Fibroblast of the aortic adventitia (primary cell): ENCODE measurements at regions not wholly inside any gene's neighbourhood (a gene's known extent, or its start where the extent isn't known, plus 50 kb on each side); places are given as distances from the start of the nearest gene placed in this dataset.

ENCODE experiments used
- DNase-seq: peaks from one replicate; pipeline ENCODE4 v3.0.0-alpha.2; 2010; ENCODE audit warnings: low read depth
- H3K4me3 ChIP-seq: 2 replicates; pipeline ENCODE4 v1.5.1; 2011; ENCODE audit warnings: low read depth, mild to moderate bottlenecking, control low read depth, low read length, moderate library complexity
- CTCF ChIP-seq: IDR thresholded peaks from 2 replicates; pipeline ENCODE4 v1.5.1; 2011; ENCODE audit warnings: mild to moderate bottlenecking, low read length, control low read depth, inconsistent platforms; ENCODE audit not compliant: insufficient read depth

- no peak overlapping the region for H3K4me3 ChIP-seq
- TF ChIP-seq CTCF = no peak
- DNase-seq = no peak
These were observed 72.8 kb upstream of the CTDP1 start for GRCh38 chr18:79606621-79607331.

- DNase-seq = no peak
- TF ChIP-seq CTCF = no peak
These were observed 72.1 kb upstream of the CTDP1 start for GRCh38 chr18:79607361-79607952.

GRCh38 chr18:79608069-79608468, 71.5 kb upstream of the CTDP1 start:
- DNase-seq = no peak
- H3K4me3 ChIP-seq = no peak overlapping the region
- no peak for TF ChIP-seq CTCF

More at GRCh38 chr18:79607361-79607952, 72.1 kb upstream of the CTDP1 start:
- H3K4me3 ChIP-seq = no peak overlapping the region

- H3K4me3 ChIP-seq = no peak overlapping the region
- TF ChIP-seq CTCF = no peak
- DNase-seq = no peak
These were observed 71.1 kb upstream of the CTDP1 start for GRCh38 chr18:79608535-79608934.

- no peak for DNase-seq
- H3K4me3 ChIP-seq = no peak overlapping the region
- TF ChIP-seq CTCF = no peak
These were observed 70.6 kb upstream of the CTDP1 start for GRCh38 chr18:79608999-79609461.

GRCh38 chr18:79609841-79610281, 69.7 kb upstream of the CTDP1 start:
- TF ChIP-seq CTCF = no peak
- no peak for DNase-seq
- H3K4me3 ChIP-seq = no peak overlapping the region
